Upper lobe of right lung (tissue), 1 donor: ENCODE measurements at regions not wholly inside any gene's neighbourhood (a gene's known extent, or its start where the extent isn't known, plus 50 kb on each side); places are given as distances from the start of the nearest gene placed in this dataset.

Experiments
- ATAC-seq: fragments of 200-7000 bp; cut with Tn5 transposase; one replicate; pipeline ENCODE4 v1.9.1; 2020; ENCODE audit warnings: mild to moderate bottlenecking, moderate library complexity
- DNase-seq: peaks from one replicate; pipeline ENCODE4 v3.0.0-alpha.2; 2020
- H3K27ac ChIP-seq: fragments of 200-600 bp; one replicate; pipeline ENCODE4 v1.8.0; 2022
- H3K27me3 ChIP-seq: fragments of 200-600 bp; one replicate; pipeline ENCODE4 v1.8.0; 2022; ENCODE audit warnings: mild to moderate bottlenecking
- H3K36me3 ChIP-seq: fragments of 200-600 bp; one replicate; pipeline ENCODE4 v1.8.0; 2022
- H3K4me1 ChIP-seq: fragments of 200-600 bp; one replicate; pipeline ENCODE4 v1.8.0; 2022
- H3K4me3 ChIP-seq: fragments of 200-600 bp; one replicate; pipeline ENCODE4 v1.8.0; 2022; ENCODE audit warnings: mild to moderate bottlenecking
- H3K9me3 ChIP-seq: fragments of 200-600 bp; one replicate; pipeline ENCODE4 v1.8.0; 2022
- CTCF ChIP-seq: fragments of 200-600 bp; IDR thresholded peaks from one replicate; pipeline ENCODE4 v1.8.0; 2022; ENCODE audit warnings: antibody characterized with exemption
- intact Hi-C: fragments of 100-400 bp; cut with DNase I; formaldehyde crosslinking; loops from one replicate; pipeline ENCODE4 v1.11.0; 2022
- donor health status: DM: no; HTN: yes; CAD: no; lungs with severe emphysema.

DNA sequence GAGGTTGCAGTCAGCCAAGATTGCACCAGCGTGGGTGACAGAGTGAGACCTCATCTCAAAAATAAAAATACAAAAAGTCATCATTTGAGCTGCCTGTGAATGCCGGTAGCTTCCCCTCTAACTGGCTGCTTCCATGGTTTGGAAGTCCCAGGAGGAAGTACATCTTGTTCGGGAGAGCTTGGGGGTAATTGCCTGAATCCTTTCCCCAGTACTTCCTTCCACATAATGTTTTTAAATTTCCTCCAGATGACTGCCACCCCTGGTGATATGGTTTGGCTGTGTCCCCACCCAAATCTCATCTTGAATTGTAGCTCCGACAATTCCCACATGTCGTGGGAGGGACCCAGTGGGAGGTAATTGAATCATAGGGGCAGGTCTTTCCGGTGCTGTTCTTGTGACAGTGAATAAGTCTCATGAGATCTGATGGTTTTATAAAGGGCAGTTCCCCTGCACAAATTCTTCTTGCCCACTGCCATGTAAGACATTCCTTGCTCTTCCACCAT is 87.2 kb downstream of the SPRING1 start:
- no peak for ATAC-seq
- H3K36me3 ChIP-seq = no peaks in the 10 kb centered on the region
- no peak overlapping the region for H3K4me3 ChIP-seq
- DNase-seq = no peak
- H3K27ac ChIP-seq = no peak overlapping the region
- H3K9me3 ChIP-seq = no peaks in the 10 kb centered on the region
- intact Hi-C loops = no loop called here
- no peaks in the 10 kb centered on the region for H3K27me3 ChIP-seq
- TF ChIP-seq CTCF = no peak
- H3K4me1 ChIP-seq = no peaks in the 10 kb centered on the region

DNA sequence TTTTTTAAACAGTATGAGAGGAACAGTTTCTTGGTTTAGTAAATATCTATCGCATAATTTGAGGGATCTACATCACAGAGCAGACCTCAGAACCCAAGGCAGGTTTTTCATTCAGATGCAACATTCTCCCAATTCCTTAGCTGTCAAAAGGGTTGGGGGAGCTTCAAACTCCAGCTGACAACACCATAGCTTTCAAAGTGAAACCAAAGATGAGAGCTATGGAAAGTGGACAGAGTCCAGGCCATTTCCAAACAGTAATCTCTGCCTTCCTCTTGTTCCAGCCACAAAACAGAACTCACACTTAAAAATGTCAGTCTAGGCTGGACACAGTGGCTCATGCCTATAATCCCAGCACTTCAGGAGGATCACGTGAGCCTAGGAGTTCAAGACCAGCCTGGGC is 87.8 kb downstream of the SPRING1 start:
- H3K9me3 ChIP-seq = no peaks in the 10 kb centered on the region
- TF ChIP-seq CTCF = no peak

GRCh38 chr12:116647813-116648212 is 88.6 kb downstream of the MAP1LC3B2 start:
- DNase-seq = no peak
- intact Hi-C loops = no loop called here
- TF ChIP-seq CTCF = no peak
- H3K4me1 ChIP-seq = no peaks in the 10 kb centered on the region
- no peak for ATAC-seq
- no peaks in the 10 kb centered on the region for H3K36me3 ChIP-seq
- peaks cover 3% of the 10 kb centered on the region for H3K9me3 ChIP-seq
- H3K4me3 ChIP-seq = no peak overlapping the region
- H3K27me3 ChIP-seq = no peaks in the 10 kb centered on the region
- H3K27ac ChIP-seq = no peak overlapping the region

More for the DNA sequence above, 87.8 kb downstream of the SPRING1 start:
- intact Hi-C loops = no loop called here
- Histone ChIP-seq H3K4me3 (no peak overlapping the region), H3K27me3 (no peaks in the 10 kb centered on the region), H3K36me3 (no peaks in the 10 kb centered on the region), H3K27ac (no peak overlapping the region), H3K4me1 (no peaks in the 10 kb centered on the region)
- no peak for ATAC-seq
- DNase-seq = no peak

- ATAC-seq (no peak), DNase-seq (no peak)
- H3K27me3 ChIP-seq = no peaks in the 10 kb centered on the region
- H3K4me3 ChIP-seq = no peak overlapping the region
- intact Hi-C loops = no loop called here
- no peaks in the 10 kb centered on the region for H3K4me1 ChIP-seq
- no peak for TF ChIP-seq CTCF
- no peaks in the 10 kb centered on the region for H3K36me3 ChIP-seq
- H3K9me3 ChIP-seq = peaks cover 3% of the 10 kb centered on the region
- H3K27ac ChIP-seq = no peak overlapping the region
Observed at GRCh38 chr12:116646901-116647300, 87.7 kb downstream of the MAP1LC3B2 start.

DNA sequence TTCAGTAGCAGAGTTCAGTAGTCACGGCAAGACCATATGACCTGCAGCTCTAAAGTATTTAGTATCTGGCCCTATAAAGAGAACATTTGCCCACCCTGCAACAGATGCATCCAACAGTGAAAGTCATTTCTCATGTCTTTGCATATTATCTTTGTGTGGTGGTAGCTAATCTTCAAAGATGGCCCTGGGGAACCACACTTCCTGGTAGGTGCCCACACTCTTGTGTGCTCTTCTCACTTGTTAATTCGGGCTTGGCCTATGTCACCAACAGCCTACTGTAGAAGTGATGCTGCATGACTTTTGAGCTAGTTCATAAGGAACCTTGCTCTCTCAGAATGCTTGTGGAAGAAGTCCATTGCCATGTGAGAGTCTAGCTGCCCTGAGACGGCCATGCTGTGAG is 85.6 kb downstream of the MAP1LC3B2 start:
- no peak for TF ChIP-seq CTCF
- ATAC-seq (no peak), DNase-seq (no peak)
- intact Hi-C loops = no loop called here
- no peaks in the 10 kb centered on the region for H3K36me3 ChIP-seq
- peaks cover 3% of the 10 kb centered on the region for H3K9me3 ChIP-seq
- no peak overlapping the region for H3K27ac ChIP-seq
- H3K4me1 ChIP-seq = no peaks in the 10 kb centered on the region
- no peak overlapping the region for H3K4me3 ChIP-seq
- no peaks in the 10 kb centered on the region for H3K27me3 ChIP-seq

GRCh38 chr12:116642683-116643082 is 83.5 kb downstream of the MAP1LC3B2 start:
- no peak for TF ChIP-seq CTCF
- ATAC-seq (no peak), DNase-seq (no peak)
- Histone ChIP-seq H3K4me1 (no peaks in the 10 kb centered on the region), H3K4me3 (no peak overlapping the region), H3K36me3 (no peaks in the 10 kb centered on the region), H3K27me3 (no peaks in the 10 kb centered on the region), H3K27ac (no peak overlapping the region), H3K9me3 (peaks cover 3% of the 10 kb centered on the region)
- intact Hi-C loops = no loop called here
